Cardiac muscle cell (in vitro differentiated cells and primary cell): ENCODE measurements at regions not wholly inside any gene's neighbourhood (a gene's known extent, or its start where the extent isn't known, plus 50 kb on each side); places are given as distances from the start of the nearest gene placed in this dataset.

Source experiments
- DNase-seq, 2 donors: peaks; one replicate each; pipeline versions ENCODE4 v3.0.0 to v3.0.0-alpha.2; 2010 to 2017; ENCODE audit warnings: low read depth in 1 of 2, low spot score in 1 of 2
- H3K27ac ChIP-seq: fragments of 200-600 bp; sonication (generic); 2 replicates; pipeline ENCODE4 v1.5.1; 2016
- H3K27me3 ChIP-seq: fragments of 200-600 bp; sonication (generic); 2 replicates; pipeline ENCODE4 v1.6.0; 2016; ENCODE audit warnings: control low read depth
- H3K36me3 ChIP-seq: fragments of 200-600 bp; sonication (generic); 2 replicates; pipeline ENCODE4 v1.5.1; 2016; ENCODE audit warnings: control low read depth
- H3K4me1 ChIP-seq: fragments of 200-600 bp; sonication (generic); 2 replicates; pipeline ENCODE4 v1.8.1; 2017; ENCODE audit warnings: low read depth, mild to moderate bottlenecking, mixed run types
- H3K4me3 ChIP-seq: fragments of 200-600 bp; sonication (generic); 2 replicates; pipeline ENCODE4 v1.5.1; 2016; ENCODE audit warnings: mild to moderate bottlenecking
- H3K9me3 ChIP-seq: fragments of 200-600 bp; sonication (generic); 2 replicates; pipeline ENCODE4 v1.5.1; 2017; ENCODE audit warnings: low read depth, mild to moderate bottlenecking, control low read depth
- CTCF ChIP-seq: IDR thresholded peaks from 2 replicates; pipeline ENCODE4 v1.5.1; 2012; ENCODE audit warnings: low read depth, mild to moderate bottlenecking, low read length

GRCh38 chr2:128560718-128561117 is 242.1 kb upstream of the HS6ST1 start:
- TF ChIP-seq CTCF = no peak
- Histone ChIP-seq H3K4me3 (no peak overlapping the region), H3K27ac (no peak overlapping the region), H3K9me3 (no peaks in the 10 kb centered on the region), H3K36me3 (no peaks in the 10 kb centered on the region), H3K27me3 (no peaks in the 10 kb centered on the region), H3K4me1 (no peaks in the 10 kb centered on the region)
- DNase-seq = peak in 1 of 2 donors; percentile 38

GRCh38 chr2:128562471-128563347 is 244.0 kb upstream of the HS6ST1 start:
- no peaks in the 10 kb centered on the region for H3K4me1 ChIP-seq
- H3K9me3 ChIP-seq = no peaks in the 10 kb centered on the region
- peak in 1 of 2 donors; percentile 44 for DNase-seq
- H3K36me3 ChIP-seq = no peaks in the 10 kb centered on the region
- H3K27ac ChIP-seq = no peak overlapping the region
- no peak overlapping the region for H3K4me3 ChIP-seq
- no peaks in the 10 kb centered on the region for H3K27me3 ChIP-seq
- no peak for TF ChIP-seq CTCF

GRCh38 chr2:128563348-128563687 is 244.7 kb upstream of the HS6ST1 start:
- TF ChIP-seq CTCF = no peak
- peak in 1 of 2 donors; percentile 97 for DNase-seq
- H3K27ac ChIP-seq = no peak overlapping the region
- H3K27me3 ChIP-seq = peaks cover 3% of the 10 kb centered on the region
- H3K9me3 ChIP-seq = no peaks in the 10 kb centered on the region
- H3K4me3 ChIP-seq = no peak overlapping the region
- H3K4me1 ChIP-seq = no peaks in the 10 kb centered on the region
- H3K36me3 ChIP-seq = no peaks in the 10 kb centered on the region

- Histone ChIP-seq H3K9me3 (no peaks in the 10 kb centered on the region), H3K27me3 (peaks cover 3% of the 10 kb centered on the region), H3K27ac (no peak overlapping the region), H3K36me3 (no peaks in the 10 kb centered on the region), H3K4me3 (no peak overlapping the region), H3K4me1 (no peaks in the 10 kb centered on the region)
- TF ChIP-seq CTCF = no peak
- DNase-seq = no peak
Observed at GRCh38 chr2:128564131-128564530, 245.5 kb upstream of the HS6ST1 start.

- no peaks in the 10 kb centered on the region for H3K36me3 ChIP-seq
Observed at GRCh38 chr2:128564551-128564950, 245.9 kb upstream of the HS6ST1 start.

More at GRCh38 chr2:128564551-128564950, 245.9 kb upstream of the HS6ST1 start:
- no peak for DNase-seq
- no peak overlapping the region for H3K4me3 ChIP-seq
- H3K9me3 ChIP-seq = no peaks in the 10 kb centered on the region
- TF ChIP-seq CTCF = no peak
- H3K4me1 ChIP-seq = no peaks in the 10 kb centered on the region
- peaks cover 3% of the 10 kb centered on the region for H3K27me3 ChIP-seq
- no peak overlapping the region for H3K27ac ChIP-seq
